ENCODE measurements at regions not wholly inside any gene's neighbourhood (a gene's known extent, or its start where the extent isn't known, plus 50 kb on each side); places are given as distances from the start of the nearest gene placed in this dataset.

- no peak for TF ChIP-seq TRAFD1 (CRISPR knock-in tag; IDR thresholded peaks at IDR 0.05; ENCODE audit: borderline replicate concordance)
- TF ChIP-seq PCBP1 (IDR thresholded peaks at IDR 0.05; ENCODE audit: borderline replicate concordance, low read depth, low read length): no peak
- TF ChIP-seq NFYC (CRISPR knock-in tag; IDR thresholded peaks at IDR 0.05): no peak
- no peak; the same call in 1 of the 2 replicates for TF ChIP-seq ZNF589 (CRISPR knock-in tag; conservative IDR thresholded peaks at IDR 0.05)
- TF ChIP-seq BATF2 (CRISPR knock-in tag; IDR thresholded peaks at IDR 0.05): no peak
- no peak for TF ChIP-seq CAMTA2 (CRISPR knock-in tag; IDR thresholded peaks at IDR 0.05; ENCODE audit: borderline replicate concordance)
- no peak for TF ChIP-seq ZNF3 (CRISPR knock-in tag; IDR thresholded peaks at IDR 0.05)
- peak; percentile 80 for TF ChIP-seq ARNTL (CRISPR knock-in tag; IDR thresholded peaks at IDR 0.05)
- TF ChIP-seq KDM3A (CRISPR knock-in tag; IDR thresholded peaks at IDR 0.05; ENCODE audit: low read depth): 0 out of 2 replicates have a peak, but pooled peaks have one; percentile 51
- TF ChIP-seq ZMAT5 (CRISPR knock-in tag; IDR thresholded peaks at IDR 0.05; ENCODE audit: borderline replicate concordance, low read depth): no peak
- TF ChIP-seq SMAD3 (CRISPR knock-in tag; IDR thresholded peaks at IDR 0.05): no peak; the same call in 1 of the 2 replicates
- no peak for TF ChIP-seq TEF (CRISPR knock-in tag; IDR thresholded peaks at IDR 0.05)
- TF ChIP-seq ZNF18 (CRISPR knock-in tag; IDR thresholded peaks at IDR 0.05; ENCODE audit: insufficient replicate concordance): peak; percentile 86
- peak; percentile 42; the same call in 1 of the 2 replicates for TF ChIP-seq ZNF652 (CRISPR knock-in tag; IDR thresholded peaks at IDR 0.05; ENCODE audit: borderline replicate concordance, low read depth)
- peak; percentile 89 for TF ChIP-seq FOSL2 (CRISPR knock-in tag; IDR thresholded peaks at IDR 0.05)
- TF ChIP-seq ZNF501 (CRISPR knock-in tag; IDR thresholded peaks at IDR 0.05): peak; percentile 48; the same call in 1 of the 2 replicates
- 0 out of 2 replicates have a peak, but pooled peaks have one; percentile 62 for TF ChIP-seq TOPORS (CRISPR knock-in tag; IDR thresholded peaks at IDR 0.05)
- TF ChIP-seq ZC3H13 (CRISPR knock-in tag; IDR thresholded peaks at IDR 0.05): no peak
- TF ChIP-seq ZFP36L2 (CRISPR knock-in tag; IDR thresholded peaks at IDR 0.05): no peak
- TF ChIP-seq PBX2 (CRISPR knock-in tag; IDR thresholded peaks at IDR 0.05): no peak
- TF ChIP-seq TP53 (CRISPR knock-in tag; conservative IDR thresholded peaks at IDR 0.05): no peak
- no peak for TF ChIP-seq ZNF724P (CRISPR knock-in tag; IDR thresholded peaks at IDR 0.05; ENCODE audit: borderline replicate concordance)
- no peak for TF ChIP-seq ZNF326 (CRISPR knock-in tag; IDR thresholded peaks at IDR 0.05; ENCODE audit: borderline replicate concordance)
- no peak for TF ChIP-seq HNRNPL (IDR thresholded peaks at IDR 0.05; ENCODE audit: low read depth, low read length)
- peak; percentile 79; the same call in 1 of the 2 replicates for TF ChIP-seq NCOA1 (CRISPR knock-in tag; IDR thresholded peaks at IDR 0.05)
Observed at GRCh38 chr1:25168193-25169071, 63.9 kb downstream of the SYF2 start (continued).

Data from HepG2 (cell line).